K562 (cell line): ENCODE measurements at regions not wholly inside any gene's neighbourhood (a gene's known extent, or its start where the extent isn't known, plus 50 kb on each side); places are given as distances from the start of the nearest gene placed in this dataset.

Experiments
- BRD9 ChIP-seq: fragments of 450-650 bp; IDR thresholded peaks from 2 replicates; pipeline ENCODE4 v1.6.1; 2018; ENCODE audit warnings: low read depth; ENCODE audit not compliant: partially characterized antibody
- CBFA2T2 ChIP-seq: fragments of 450-650 bp; conservative IDR thresholded peaks from 2 replicates; pipeline ENCODE4 v1.6.1; 2017; ENCODE audit warnings: mild to moderate bottlenecking
- CC2D1A ChIP-seq: fragments of 450-650 bp; IDR thresholded peaks from 2 replicates; pipeline ENCODE4 v1.6.1; 2017; ENCODE audit warnings: mild to moderate bottlenecking
- DPF2 ChIP-seq: fragments of 450-650 bp; IDR thresholded peaks from 2 replicates; pipeline ENCODE4 v1.6.1; 2016
- EHMT2 ChIP-seq: fragments of 450-650 bp; IDR thresholded peaks from 2 replicates; pipeline ENCODE4 v1.6.1; 2018; ENCODE audit warnings: antibody characterized with exemption
- EP300 ChIP-seq: IDR thresholded peaks from 2 replicates; pipeline ENCODE4 v1.6.1; 2012; ENCODE audit warnings: low read length, improper control_type of control experiment
- FOXJ2 ChIP-seq: fragments of 200-800 bp; sonication (Bioruptor generic); IDR thresholded peaks from 2 replicates; pipeline ENCODE4 v1.6.1; 2016; ENCODE audit warnings: missing genetic modification characterization, missing compliant biosample characterization
- HDAC8 ChIP-seq: fragments of 450-650 bp; IDR thresholded peaks from 2 replicates; pipeline ENCODE4 v1.6.1; 2016; ENCODE audit warnings: mild to moderate bottlenecking, missing genetic modification characterization, moderate library complexity, missing compliant biosample characterization
- ILK ChIP-seq: fragments of 450-650 bp; IDR thresholded peaks from 2 replicates; pipeline ENCODE4 v1.6.1; 2016; ENCODE audit warnings: missing genetic modification characterization, low read depth, mild to moderate bottlenecking, missing compliant biosample characterization, moderate library complexity, borderline replicate concordance
- KDM1A ChIP-seq, 2 experiments: fragments of 450-650 bp; IDR thresholded peaks; 2 replicates each; pipeline ENCODE4 v1.6.1; 2016; ENCODE audit warnings: mild to moderate bottlenecking in 2 of 2
- SAFB2 ChIP-seq: fragments of 200-400 bp; formaldehyde crosslinking; IDR thresholded peaks from 2 replicates; pipeline ENCODE4 v1.6.1; 2018; ENCODE audit warnings: borderline replicate concordance, low read length, low read depth, moderate library complexity; ENCODE audit not compliant: severe bottlenecking
- SMAD4 ChIP-seq: fragments of 250-450 bp; sonication (Bioruptor Pico); conservative IDR thresholded peaks from 2 replicates; pipeline ENCODE4 v1.8.0; 2021; ENCODE audit warnings: inconsistent platforms, mild to moderate bottlenecking, moderate library complexity
- STAT5A ChIP-seq: IDR thresholded peaks from 2 replicates; pipeline ENCODE4 v1.6.1; 2012; ENCODE audit warnings: low read length, inconsistent platforms, borderline replicate concordance
- TEAD1 ChIP-seq, 2 experiments: fragments of 450-650 bp in 1 of 2; sonication (generic) in 1 of 2; formaldehyde crosslinking; IDR thresholded peaks; 2 replicates each; pipeline versions ENCODE4 v1.4.0 to v1.8.0; 2020 to 2022; ENCODE audit warnings: mild to moderate bottlenecking in 2 of 2, missing genetic modification reagents in 1 of 2
- ZNF253 ChIP-seq: fragments of 250-450 bp; sonication (Bioruptor Pico); conservative IDR thresholded peaks from 2 replicates; pipeline ENCODE4 v1.6.1; 2021; ENCODE audit warnings: mild to moderate bottlenecking
- TF ChIP-seq, protein P1 (sequence below): fragments of 150-350 bp; conservative IDR thresholded peaks from 2 replicates; pipeline ENCODE4 v1.6.1; 2014; ENCODE audit warnings: low read length
- TF ChIP-seq, protein P2 (sequence below): fragments of 250-450 bp; sonication (Bioruptor Pico); IDR thresholded peaks from 2 replicates; pipeline ENCODE4 v1.4.0; 2020; ENCODE audit warnings: mild to moderate bottlenecking, moderate library complexity
- TF ChIP-seq, protein P3 (sequence below): fragments of 250-450 bp; sonication (Bioruptor Pico); IDR thresholded peaks from 2 replicates; pipeline ENCODE4 v1.5.0; 2020; ENCODE audit warnings: mild to moderate bottlenecking
- TF ChIP-seq, protein P4 (sequence below), 2 experiments: fragments of 450-650 bp in 1 of 2; sonication (generic) in 1 of 2; formaldehyde crosslinking in 1 of 2; IDR thresholded peaks in 1 of 2; conservative IDR thresholded peaks in 1 of 2; 2 replicates each; pipeline versions ENCODE4 v1.6.1 to v1.8.1; 2016 to 2023; ENCODE audit warnings: mild to moderate bottlenecking in 2 of 2, moderate library complexity in 2 of 2, inconsistent platforms in 1 of 2, missing genetic modification reagents in 1 of 2
- TF ChIP-seq, protein P5 (sequence below): IDR thresholded peaks from 3 replicates; pipeline ENCODE4 v1.6.1; 2011; ENCODE audit warnings: borderline replicate concordance, mild to moderate bottlenecking; ENCODE audit not compliant: insufficient read length, insufficient read depth

DNA sequence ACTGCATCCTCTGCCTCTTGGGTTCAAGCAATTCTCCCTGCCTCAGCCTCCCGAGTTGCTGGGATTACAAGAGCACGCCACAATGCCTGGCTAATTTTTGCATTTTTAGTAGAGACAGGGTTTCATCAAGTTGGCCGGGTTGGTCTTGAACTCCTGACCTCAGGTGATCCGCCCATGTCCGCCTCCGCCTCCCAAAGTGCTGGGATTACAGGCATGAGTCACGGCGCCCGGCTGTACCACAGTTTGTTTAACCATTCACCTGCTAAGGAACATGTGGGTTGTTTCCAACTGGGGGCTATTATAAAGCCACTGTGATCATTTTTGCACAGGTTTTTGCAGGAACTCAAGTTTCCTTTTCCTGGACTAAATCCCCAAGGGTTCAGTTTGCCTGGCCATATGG, 123.2 kb upstream of the RAP2B start (continued):
- TF ChIP-seq, protein P1, sequence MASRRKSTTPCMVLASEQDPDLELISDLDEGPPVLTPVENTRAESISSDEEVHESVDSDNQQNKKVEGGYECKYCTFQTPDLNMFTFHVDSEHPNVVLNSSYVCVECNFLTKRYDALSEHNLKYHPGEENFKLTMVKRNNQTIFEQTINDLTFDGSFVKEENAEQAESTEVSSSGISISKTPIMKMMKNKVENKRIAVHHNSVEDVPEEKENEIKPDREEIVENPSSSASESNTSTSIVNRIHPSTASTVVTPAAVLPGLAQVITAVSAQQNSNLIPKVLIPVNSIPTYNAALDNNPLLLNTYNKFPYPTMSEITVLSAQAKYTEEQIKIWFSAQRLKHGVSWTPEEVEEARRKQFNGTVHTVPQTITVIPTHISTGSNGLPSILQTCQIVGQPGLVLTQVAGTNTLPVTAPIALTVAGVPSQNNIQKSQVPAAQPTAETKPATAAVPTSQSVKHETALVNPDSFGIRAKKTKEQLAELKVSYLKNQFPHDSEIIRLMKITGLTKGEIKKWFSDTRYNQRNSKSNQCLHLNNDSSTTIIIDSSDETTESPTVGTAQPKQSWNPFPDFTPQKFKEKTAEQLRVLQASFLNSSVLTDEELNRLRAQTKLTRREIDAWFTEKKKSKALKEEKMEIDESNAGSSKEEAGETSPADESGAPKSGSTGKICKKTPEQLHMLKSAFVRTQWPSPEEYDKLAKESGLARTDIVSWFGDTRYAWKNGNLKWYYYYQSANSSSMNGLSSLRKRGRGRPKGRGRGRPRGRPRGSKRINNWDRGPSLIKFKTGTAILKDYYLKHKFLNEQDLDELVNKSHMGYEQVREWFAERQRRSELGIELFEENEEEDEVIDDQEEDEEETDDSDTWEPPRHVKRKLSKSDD: no peak
- TF ChIP-seq TEAD1 (CRISPR knock-in tag; IDR thresholded peaks at IDR 0.05) (no peak), SAFB2 (no peak), ILK (tag) (no peak), ZNF253 (CRISPR knock-in tag) (no peak), SMAD4 (no peak), KDM1A (IDR thresholded peaks at IDR 0.05) (peak; percentile 76 to 77), EP300 (peak; percentile 18; the same call in 1 of the 2 replicates), STAT5A (no peak), HDAC8 (tag) (no peak), EHMT2 (no peak), CC2D1A (no peak), BRD9 (no peak), CBFA2T2 (no peak), DPF2 (peak; percentile 76), FOXJ2 (tag) (no peak)
- TF ChIP-seq, protein P2, sequence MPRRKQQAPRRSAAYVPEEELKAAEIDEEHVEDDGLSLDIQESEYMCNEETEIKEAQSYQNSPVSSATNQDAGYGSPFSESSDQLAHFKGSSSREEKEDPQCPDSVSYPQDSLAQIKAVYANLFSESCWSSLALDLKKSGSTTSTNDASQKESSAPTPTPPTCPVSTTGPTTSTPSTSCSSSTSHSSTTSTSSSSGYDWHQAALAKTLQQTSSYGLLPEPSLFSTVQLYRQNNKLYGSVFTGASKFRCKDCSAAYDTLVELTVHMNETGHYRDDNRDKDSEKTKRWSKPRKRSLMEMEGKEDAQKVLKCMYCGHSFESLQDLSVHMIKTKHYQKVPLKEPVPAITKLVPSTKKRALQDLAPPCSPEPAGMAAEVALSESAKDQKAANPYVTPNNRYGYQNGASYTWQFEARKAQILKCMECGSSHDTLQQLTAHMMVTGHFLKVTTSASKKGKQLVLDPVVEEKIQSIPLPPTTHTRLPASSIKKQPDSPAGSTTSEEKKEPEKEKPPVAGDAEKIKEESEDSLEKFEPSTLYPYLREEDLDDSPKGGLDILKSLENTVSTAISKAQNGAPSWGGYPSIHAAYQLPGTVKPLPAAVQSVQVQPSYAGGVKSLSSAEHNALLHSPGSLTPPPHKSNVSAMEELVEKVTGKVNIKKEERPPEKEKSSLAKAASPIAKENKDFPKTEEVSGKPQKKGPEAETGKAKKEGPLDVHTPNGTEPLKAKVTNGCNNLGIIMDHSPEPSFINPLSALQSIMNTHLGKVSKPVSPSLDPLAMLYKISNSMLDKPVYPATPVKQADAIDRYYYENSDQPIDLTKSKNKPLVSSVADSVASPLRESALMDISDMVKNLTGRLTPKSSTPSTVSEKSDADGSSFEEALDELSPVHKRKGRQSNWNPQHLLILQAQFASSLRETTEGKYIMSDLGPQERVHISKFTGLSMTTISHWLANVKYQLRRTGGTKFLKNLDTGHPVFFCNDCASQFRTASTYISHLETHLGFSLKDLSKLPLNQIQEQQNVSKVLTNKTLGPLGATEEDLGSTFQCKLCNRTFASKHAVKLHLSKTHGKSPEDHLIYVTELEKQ (CRISPR knock-in tag): no peak
- TF ChIP-seq, protein P3, sequence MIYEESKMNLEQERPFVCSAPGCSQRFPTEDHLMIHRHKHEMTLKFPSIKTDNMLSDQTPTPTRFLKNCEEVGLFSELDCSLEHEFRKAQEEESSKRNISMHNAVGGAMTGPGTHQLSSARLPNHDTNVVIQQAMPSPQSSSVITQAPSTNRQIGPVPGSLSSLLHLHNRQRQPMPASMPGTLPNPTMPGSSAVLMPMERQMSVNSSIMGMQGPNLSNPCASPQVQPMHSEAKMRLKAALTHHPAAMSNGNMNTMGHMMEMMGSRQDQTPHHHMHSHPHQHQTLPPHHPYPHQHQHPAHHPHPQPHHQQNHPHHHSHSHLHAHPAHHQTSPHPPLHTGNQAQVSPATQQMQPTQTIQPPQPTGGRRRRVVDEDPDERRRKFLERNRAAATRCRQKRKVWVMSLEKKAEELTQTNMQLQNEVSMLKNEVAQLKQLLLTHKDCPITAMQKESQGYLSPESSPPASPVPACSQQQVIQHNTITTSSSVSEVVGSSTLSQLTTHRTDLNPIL (CRISPR knock-in tag): no peak
- TF ChIP-seq, protein P4, sequence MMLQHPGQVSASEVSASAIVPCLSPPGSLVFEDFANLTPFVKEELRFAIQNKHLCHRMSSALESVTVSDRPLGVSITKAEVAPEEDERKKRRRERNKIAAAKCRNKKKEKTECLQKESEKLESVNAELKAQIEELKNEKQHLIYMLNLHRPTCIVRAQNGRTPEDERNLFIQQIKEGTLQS (IDR thresholded peaks at IDR 0.05): peak; percentile 74
- TF ChIP-seq, protein P4 (CRISPR knock-in tag; conservative IDR thresholded peaks at IDR 0.05): no peak
- TF ChIP-seq, protein P5, sequence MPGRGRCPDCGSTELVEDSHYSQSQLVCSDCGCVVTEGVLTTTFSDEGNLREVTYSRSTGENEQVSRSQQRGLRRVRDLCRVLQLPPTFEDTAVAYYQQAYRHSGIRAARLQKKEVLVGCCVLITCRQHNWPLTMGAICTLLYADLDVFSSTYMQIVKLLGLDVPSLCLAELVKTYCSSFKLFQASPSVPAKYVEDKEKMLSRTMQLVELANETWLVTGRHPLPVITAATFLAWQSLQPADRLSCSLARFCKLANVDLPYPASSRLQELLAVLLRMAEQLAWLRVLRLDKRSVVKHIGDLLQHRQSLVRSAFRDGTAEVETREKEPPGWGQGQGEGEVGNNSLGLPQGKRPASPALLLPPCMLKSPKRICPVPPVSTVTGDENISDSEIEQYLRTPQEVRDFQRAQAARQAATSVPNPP: no peak
